Tibial nerve (tissue), 4 donors: ENCODE measurements at regions not wholly inside any gene's neighbourhood (a gene's known extent, or its start where the extent isn't known, plus 50 kb on each side); places are given as distances from the start of the nearest gene placed in this dataset.

Source experiments
- DNase-seq, 2 donors: peaks; one replicate each; pipeline ENCODE4 v3.0.0-alpha.2; 2019; ENCODE audit warnings: low spot score in 2 of 2
- H3K27ac ChIP-seq, 4 donors: fragments of 200-600 bp; sonication (generic) in 3 of 4; one replicate each; pipeline ENCODE4 v1.5.1; 2017 to 2019; ENCODE audit warnings: mild to moderate bottlenecking in 1 of 4
- H3K27me3 ChIP-seq, 2 donors: fragments of 200-600 bp; sonication (generic) in 1 of 2; one replicate each; pipeline versions ENCODE4 v1.5.1 to v1.6.0; 2017 to 2019
- H3K36me3 ChIP-seq, 3 donors: fragments of 200-600 bp; sonication (generic); one replicate each; pipeline ENCODE4 v1.5.1; 2018 to 2019
- H3K4me1 ChIP-seq, 4 donors: fragments of 200-600 bp; sonication (generic) in 3 of 4; one replicate each; pipeline ENCODE4 v1.5.1; 2017 to 2019
- H3K4me3 ChIP-seq, 4 donors: fragments of 200-600 bp; sonication (generic) in 3 of 4; one replicate each; pipeline ENCODE4 v1.5.1; 2017 to 2019; ENCODE audit warnings: mild to moderate bottlenecking in 1 of 4, moderate library complexity in 1 of 4
- H3K9me3 ChIP-seq, 4 donors: fragments of 200-600 bp; sonication (generic) in 3 of 4; one replicate each; pipeline ENCODE4 v1.5.1; 2017 to 2019
- CTCF ChIP-seq, 5 experiments: fragments of 200-600 bp in 3 of 5; fragments of 450-650 bp in 2 of 5; sonication (generic) in 3 of 5; IDR thresholded peaks; one replicate each; pipeline ENCODE4 v1.5.1; 2016 to 2019; ENCODE audit warnings: antibody characterized with exemption in 5 of 5, mild to moderate bottlenecking in 3 of 5, moderate library complexity in 2 of 5
- EP300 ChIP-seq, 2 donors: sonication (generic); formaldehyde crosslinking; IDR thresholded peaks; one replicate each; pipeline ENCODE4 v1.6.1; 2017; ENCODE audit warnings: antibody characterized with exemption in 2 of 2, mild to moderate bottlenecking in 1 of 2
- POLR2A ChIP-seq, 2 donors: fragments of 450-650 bp; IDR thresholded peaks; one replicate each; pipeline ENCODE4 v1.6.1; 2017; ENCODE audit warnings: antibody characterized with exemption in 2 of 2, mild to moderate bottlenecking in 2 of 2, moderate library complexity in 2 of 2
- WGBS, 2 donors: methylation state at CpG; one replicate each; pipeline ENCODE4 v1.1.5; 2018; 5-methylcytosine and 5-hydroxymethylcytosine counted together

- Histone ChIP-seq H3K4me3 (no peak overlapping the region), H3K36me3 (no peaks in the 10 kb centered on the region), H3K4me1 (peaks cover 0 to 5% (median 0%) of the 10 kb centered on the region in 4 donors), H3K27ac (no peak overlapping the region), H3K9me3 (no peaks in the 10 kb centered on the region), H3K27me3 (no peaks in the 10 kb centered on the region)
- WGBS, 2 donors: 84 to 86% methylated on average over 8 of the region's 8 CpGs
- TF ChIP-seq POLR2A (IDR thresholded peaks at IDR 0.05): no peak
- no peak for TF ChIP-seq CTCF (IDR thresholded peaks at IDR 0.05)
- TF ChIP-seq EP300 (IDR thresholded peaks at IDR 0.05): no peak
- no peak for DNase-seq
These were observed 403.9 kb upstream of the JARID2 start for GRCh38 chr6:14841901-14842421.

GRCh38 chr6:14844411-14844810, 401.5 kb upstream of the JARID2 start:
- Histone ChIP-seq H3K4me3 (no peak overlapping the region), H3K27ac (no peak overlapping the region), H3K9me3 (no peaks in the 10 kb centered on the region), H3K36me3 (no peaks in the 10 kb centered on the region), H3K4me1 (no peaks in the 10 kb centered on the region), H3K27me3 (no peaks in the 10 kb centered on the region)
- no peak for DNase-seq
- 90 to 92% methylated on average over 16 to 17 of the region's 17 CpGs for WGBS, 2 donors
- no peak for TF ChIP-seq CTCF (IDR thresholded peaks at IDR 0.05)
- TF ChIP-seq EP300 (IDR thresholded peaks at IDR 0.05): no peak
- no peak for TF ChIP-seq POLR2A (IDR thresholded peaks at IDR 0.05)

GRCh38 chr6:14848019-14848418, 397.9 kb upstream of the JARID2 start:
- Histone ChIP-seq H3K4me1 (no peaks in the 10 kb centered on the region), H3K27me3 (no peaks in the 10 kb centered on the region), H3K4me3 (no peak overlapping the region), H3K9me3 (no peaks in the 10 kb centered on the region), H3K36me3 (no peaks in the 10 kb centered on the region), H3K27ac (no peak overlapping the region)
- no peak for DNase-seq
- no peak for TF ChIP-seq CTCF (IDR thresholded peaks at IDR 0.05)
- no peak for TF ChIP-seq EP300 (IDR thresholded peaks at IDR 0.05)
- no peak for TF ChIP-seq POLR2A (IDR thresholded peaks at IDR 0.05)
- WGBS, 2 donors: 87 to 90% methylated on average over 3 of the region's 3 CpGs

GRCh38 chr6:14849185-14849584, 396.7 kb upstream of the JARID2 start:
- Histone ChIP-seq H3K9me3 (no peaks in the 10 kb centered on the region), H3K4me1 (no peaks in the 10 kb centered on the region), H3K27ac (no peak overlapping the region), H3K27me3 (no peaks in the 10 kb centered on the region), H3K4me3 (no peak overlapping the region), H3K36me3 (no peaks in the 10 kb centered on the region)
- TF ChIP-seq CTCF (IDR thresholded peaks at IDR 0.05) (no peak), EP300 (IDR thresholded peaks at IDR 0.05) (no peak), POLR2A (IDR thresholded peaks at IDR 0.05) (no peak)
- DNase-seq: no peak

GRCh38 chr6:14851281-14851680, 394.6 kb upstream of the JARID2 start:
- TF ChIP-seq POLR2A (IDR thresholded peaks at IDR 0.05) (no peak), EP300 (IDR thresholded peaks at IDR 0.05) (no peak), CTCF (IDR thresholded peaks at IDR 0.05) (no peak)
- no peaks in the 10 kb centered on the region for H3K4me1 ChIP-seq
- WGBS, 2 donors: 68 to 73% methylated on average over 8 of the region's 8 CpGs
- no peak overlapping the region for H3K27ac ChIP-seq
- H3K36me3 ChIP-seq: no peaks in the 10 kb centered on the region
- H3K4me3 ChIP-seq: no peak overlapping the region
- DNase-seq: no peak
- H3K27me3 ChIP-seq: no peaks in the 10 kb centered on the region
- H3K9me3 ChIP-seq: no peaks in the 10 kb centered on the region
